Aorta (tissue), 5 donors: ENCODE measurements at regions not wholly inside any gene's neighbourhood (a gene's known extent, or its start where the extent isn't known, plus 50 kb on each side); places are given as distances from the start of the nearest gene placed in this dataset.

Experiments used
- ATAC-seq: fragments of 200-7000 bp; cut with Tn5 transposase; one replicate; pipeline ENCODE4 v1.9.1; 2022; ENCODE audit warnings: moderate library complexity; ENCODE audit not compliant: low FRiP score
- DNase-seq, 2 donors: peaks; one replicate each; pipeline ENCODE4 v3.0.0-alpha.2; 2020
- H3K27ac ChIP-seq, 2 donors: one replicate each; pipeline ENCODE4 v1.5.1; 2013; ENCODE audit warnings: low read length in 2 of 2, mild to moderate bottlenecking in 2 of 2, moderate library complexity in 2 of 2, control low read depth in 1 of 2, inconsistent platforms in 1 of 2, low read depth in 1 of 2
- H3K27me3 ChIP-seq, 2 donors: one replicate each; pipeline ENCODE4 v1.6.1; 2013; ENCODE audit warnings: control low read depth in 1 of 2, low read length in 1 of 2, mild to moderate bottlenecking in 1 of 2, moderate library complexity in 1 of 2; ENCODE audit not compliant: insufficient read depth in 2 of 2, control insufficient read depth in 1 of 2
- H3K36me3 ChIP-seq, 2 donors: one replicate each; pipeline ENCODE4 v1.6.1; 2013; ENCODE audit warnings: control low read depth in 1 of 2, low read length in 1 of 2, mild to moderate bottlenecking in 1 of 2; ENCODE audit not compliant: insufficient read depth in 2 of 2, control insufficient read depth in 1 of 2
- H3K4me1 ChIP-seq, 2 donors: one replicate each; pipeline ENCODE4 v1.6.1; 2013; ENCODE audit warnings: low read length in 2 of 2, control low read depth in 1 of 2, mild to moderate bottlenecking in 1 of 2, moderate library complexity in 1 of 2; ENCODE audit not compliant: insufficient read depth in 2 of 2, control insufficient read depth in 1 of 2
- H3K4me3 ChIP-seq, 2 donors: one replicate each; pipeline ENCODE4 v1.5.1; 2013; ENCODE audit warnings: low read length in 2 of 2, control low read depth in 1 of 2, mild to moderate bottlenecking in 1 of 2
- H3K9me3 ChIP-seq: one replicate; pipeline ENCODE4 v1.6.1; 2013; ENCODE audit warnings: mild to moderate bottlenecking, low read length; ENCODE audit not compliant: control insufficient read depth
- WGBS, 2 donors: extraction: QIAGEN DNeasy Blood & Tissue Kit; methylation state at CpG; one replicate each; pipeline ENCODE4 v1.1.7; 2013; 5-methylcytosine and 5-hydroxymethylcytosine counted together
- intact Hi-C, 2 donors: fragments of 100-400 bp; cut with DNase I; formaldehyde crosslinking; loops; one replicate each; pipeline versions ENCODE4 v1.14.2 to v1.15.0; 2022
- donor health status: healthy with polysubstance abuse.
- donor health status: Bipolar disorder and iron deficiency.
- donor health status: DM: no; HTN: no; CAD: no.
- donor health status: DM: no; HTN: no; CAD: no.
- donor health status: DM: yes; HTN: yes; CAD: no.

DNA sequence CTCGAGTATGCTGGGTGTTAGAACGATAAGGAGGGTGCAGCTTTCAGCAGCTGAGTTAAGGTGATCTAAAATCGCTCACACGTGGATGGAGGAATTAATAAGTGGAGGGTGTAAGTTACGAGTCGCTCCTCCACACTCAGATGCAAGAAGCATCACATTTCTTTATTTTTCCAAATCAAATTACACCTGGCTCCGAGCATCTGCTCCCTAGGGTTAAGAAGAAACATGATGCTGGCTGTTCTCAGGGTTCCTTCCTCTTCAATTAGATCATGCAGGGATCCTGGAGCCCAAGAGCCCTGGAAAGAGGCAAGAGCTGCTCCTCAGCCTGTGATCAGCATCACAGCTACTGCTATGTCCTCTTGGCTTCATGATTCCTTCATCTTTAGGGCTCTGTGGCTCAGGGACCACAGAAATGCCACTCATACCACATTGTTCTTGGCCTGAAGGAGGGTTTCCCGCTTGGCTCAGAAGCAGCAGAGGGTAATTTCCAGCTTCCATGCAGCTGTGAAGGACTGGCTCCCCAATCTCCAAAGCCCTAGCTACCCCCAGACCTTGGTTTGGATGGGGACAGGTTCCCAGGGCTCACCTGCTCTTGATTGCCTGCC lies 235.9 kb upstream of the ZNF32 start:
- no peak overlapping the region for H3K4me3 ChIP-seq
- H3K36me3 ChIP-seq: no peaks in the 10 kb centered on the region
- ATAC-seq (no peak), DNase-seq (no peak)
- 84 to 86% methylated on average over 8 of the region's 8 CpGs for whole genome bisulfite sequencing, 2 donors
- intact Hi-C loops: no loop called here
- H3K27ac ChIP-seq: no peak overlapping the region
- no peaks in the 10 kb centered on the region for H3K9me3 ChIP-seq
- H3K4me1 ChIP-seq: no peaks in the 10 kb centered on the region
- H3K27me3 ChIP-seq: no peaks in the 10 kb centered on the region

DNA sequence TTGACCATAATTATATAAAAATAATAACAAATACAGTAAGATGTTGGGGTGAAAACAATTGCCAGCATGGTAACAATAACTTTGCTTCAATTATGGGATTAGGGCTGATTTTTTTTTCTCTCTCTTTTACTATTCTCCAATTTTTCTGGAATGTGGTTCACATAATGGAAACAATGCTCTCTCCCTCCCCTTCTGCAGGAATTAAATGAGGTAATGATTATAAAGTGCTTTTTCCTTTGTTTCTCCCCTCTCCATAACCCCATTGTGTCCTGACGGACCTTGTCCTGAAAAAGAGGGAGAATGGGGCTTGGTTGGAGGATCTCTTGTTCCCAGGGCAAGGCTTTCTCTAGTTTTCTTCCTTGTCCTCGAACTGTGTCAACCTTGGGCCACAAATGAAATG lies 234.0 kb upstream of the ZNF32 start:
- Histone ChIP-seq H3K36me3 (no peaks in the 10 kb centered on the region), H3K27me3 (no peaks in the 10 kb centered on the region), H3K4me1 (no peaks in the 10 kb centered on the region), H3K9me3 (no peaks in the 10 kb centered on the region), H3K4me3 (no peak overlapping the region), H3K27ac (no peak overlapping the region)
- 63 to 79% methylated on average over 2 of the region's 2 CpGs for WGBS, 2 donors
- DNase-seq: no peak
- no peak for ATAC-seq
- intact Hi-C loops: loop anchor here in 1 of 2 donors (2.0 kb wide), 1 partner anchor 20 kb away; no protein-coding TSS in a partner anchor

DNA sequence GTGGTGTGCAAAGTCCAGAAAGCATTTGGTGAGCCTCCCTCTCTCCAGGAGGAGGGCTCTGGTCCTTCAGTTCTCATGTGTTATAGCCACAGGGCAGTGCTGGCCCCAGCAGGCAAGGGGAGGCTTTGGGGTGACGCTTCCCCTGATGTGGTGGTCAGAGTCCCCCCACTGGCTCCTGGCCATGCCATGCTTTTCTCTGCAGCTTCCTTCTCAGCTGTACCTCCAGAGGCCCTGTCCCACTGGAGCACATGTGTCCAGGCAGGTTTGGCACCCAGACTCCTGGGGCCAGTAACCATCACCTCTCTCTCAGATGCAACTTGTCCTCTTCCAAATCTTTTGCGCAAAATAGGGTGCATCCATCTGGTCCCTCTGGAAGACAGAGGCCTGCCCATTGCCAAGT lies 233.0 kb upstream of the ZNF32 start:
- intact Hi-C loops: loop anchor here in 1 of 2 donors (2.0 kb wide), 1 partner anchor 21 kb away; no protein-coding TSS in a partner anchor
- DNase-seq: no peak
- no peak for ATAC-seq
- Histone ChIP-seq H3K27me3 (no peaks in the 10 kb centered on the region), H3K36me3 (no peaks in the 10 kb centered on the region), H3K27ac (no peak overlapping the region), H3K9me3 (no peaks in the 10 kb centered on the region), H3K4me3 (no peak overlapping the region), H3K4me1 (no peaks in the 10 kb centered on the region)
- 97 to 100% methylated on average over 2 of the region's 2 CpGs for WGBS, 2 donors

DNA sequence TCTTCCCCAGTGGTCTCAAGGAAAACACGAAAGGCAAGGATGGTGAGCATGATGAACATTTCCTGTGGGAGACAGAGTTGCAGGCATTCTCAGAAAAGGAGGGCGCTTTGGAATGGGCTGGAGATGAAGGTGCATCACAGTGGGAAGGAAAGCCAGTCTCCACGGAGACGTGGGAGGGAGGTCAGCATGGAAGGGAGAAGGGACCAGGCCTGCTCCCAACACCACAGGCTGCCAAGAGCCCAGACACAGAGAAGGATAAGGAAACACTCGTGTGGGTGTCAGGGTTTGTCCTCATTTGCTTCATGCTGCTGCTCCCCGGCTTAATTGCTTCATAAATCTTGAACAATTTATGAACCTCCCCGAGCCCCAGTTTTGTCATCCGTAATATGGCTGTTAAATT lies 231.5 kb upstream of the ZNF32 start:
- Histone ChIP-seq H3K4me1 (no peaks in the 10 kb centered on the region), H3K27ac (no peak overlapping the region), H3K4me3 (no peak overlapping the region), H3K36me3 (no peaks in the 10 kb centered on the region), H3K9me3 (no peaks in the 10 kb centered on the region), H3K27me3 (no peaks in the 10 kb centered on the region)
- intact Hi-C loops: no loop called here
- DNase-seq (no peak), ATAC-seq (no peak)
- 57 to 67% methylated on average over 8 of the region's 8 CpGs for WGBS, 2 donors

DNA sequence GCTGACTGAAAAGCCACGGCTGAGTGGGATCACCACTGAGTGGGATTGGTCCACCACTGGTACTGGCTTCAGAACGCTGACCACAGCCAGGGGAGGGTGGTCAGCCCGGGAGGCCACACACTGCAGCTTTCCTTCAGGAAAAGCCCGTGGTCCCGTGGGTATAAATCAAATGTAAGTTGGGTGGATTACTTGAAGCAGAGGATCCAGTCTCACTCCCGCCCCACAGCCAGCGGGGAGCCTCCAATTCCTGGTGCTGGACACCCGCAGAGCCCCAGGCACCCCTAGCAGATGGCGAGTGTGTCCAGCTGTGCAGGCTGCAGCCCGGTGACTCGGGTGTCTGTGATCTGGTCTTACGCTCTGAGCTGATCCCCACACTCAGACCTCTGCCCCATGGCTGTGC lies 231.1 kb upstream of the ZNF32 start:
- H3K9me3 ChIP-seq: no peaks in the 10 kb centered on the region
- DNase-seq (no peak), ATAC-seq (peak; percentile 17)
- 88 to 89% methylated on average over 12 of the region's 12 CpGs for WGBS, 2 donors
- no peaks in the 10 kb centered on the region for H3K27me3 ChIP-seq
- intact Hi-C loops: no loop called here
- H3K4me3 ChIP-seq: no peak overlapping the region
- no peaks in the 10 kb centered on the region for H3K4me1 ChIP-seq
- no peaks in the 10 kb centered on the region for H3K36me3 ChIP-seq
- no peak overlapping the region for H3K27ac ChIP-seq

DNA sequence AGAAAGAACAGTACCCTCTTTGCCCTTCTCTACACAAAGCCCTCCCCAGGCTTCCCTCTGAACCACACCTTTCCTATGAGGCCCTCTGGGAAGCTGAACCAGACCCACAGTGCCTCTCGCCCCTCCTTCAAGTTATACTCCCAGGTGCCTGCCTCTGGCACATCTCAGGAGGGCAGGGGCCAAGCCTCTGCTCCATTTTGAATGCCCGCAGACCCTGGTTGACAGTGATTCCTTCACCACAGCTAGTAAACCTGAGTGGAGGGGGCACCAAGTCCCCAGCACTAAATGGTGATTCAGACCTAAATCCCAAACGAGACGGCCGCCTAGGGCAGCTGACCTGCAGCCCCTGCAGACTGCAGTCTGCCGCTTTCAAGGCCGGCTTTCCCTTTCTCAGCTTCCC lies 230.5 kb upstream of the ZNF32 start:
- ATAC-seq: no peak
- no peaks in the 10 kb centered on the region for H3K4me1 ChIP-seq
- no peaks in the 10 kb centered on the region for H3K36me3 ChIP-seq
- 97 to 98% methylated on average over 7 of the region's 7 CpGs for WGBS, 2 donors
- H3K27ac ChIP-seq: no peak overlapping the region
- no peak overlapping the region for H3K4me3 ChIP-seq
- intact Hi-C loops: no loop called here
- DNase-seq: no peak
- no peaks in the 10 kb centered on the region for H3K27me3 ChIP-seq
- no peaks in the 10 kb centered on the region for H3K9me3 ChIP-seq

DNA sequence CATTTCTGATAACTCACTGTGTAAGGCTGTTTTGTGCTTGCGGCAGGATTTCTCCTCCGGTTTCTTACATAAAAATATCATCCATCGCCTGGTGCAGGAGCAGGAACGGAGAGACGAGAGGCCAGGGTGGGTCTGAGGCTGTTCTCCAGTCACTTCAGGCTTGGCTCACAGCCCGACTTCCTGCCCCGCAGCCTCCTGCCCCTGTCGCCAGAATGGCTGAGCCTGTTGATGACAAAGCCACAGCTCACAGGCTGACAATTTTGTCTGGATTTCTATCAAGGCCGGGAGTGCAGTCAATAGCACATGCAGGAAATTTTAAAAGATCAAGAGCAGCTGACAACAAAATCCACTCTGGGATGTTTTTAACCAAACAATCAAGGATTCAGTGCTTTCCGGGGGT lies 229.7 kb upstream of the ZNF32 start:
- H3K4me1 ChIP-seq: no peaks in the 10 kb centered on the region
- ATAC-seq: peak; percentile 12
- intact Hi-C loops: no loop called here

DNA sequence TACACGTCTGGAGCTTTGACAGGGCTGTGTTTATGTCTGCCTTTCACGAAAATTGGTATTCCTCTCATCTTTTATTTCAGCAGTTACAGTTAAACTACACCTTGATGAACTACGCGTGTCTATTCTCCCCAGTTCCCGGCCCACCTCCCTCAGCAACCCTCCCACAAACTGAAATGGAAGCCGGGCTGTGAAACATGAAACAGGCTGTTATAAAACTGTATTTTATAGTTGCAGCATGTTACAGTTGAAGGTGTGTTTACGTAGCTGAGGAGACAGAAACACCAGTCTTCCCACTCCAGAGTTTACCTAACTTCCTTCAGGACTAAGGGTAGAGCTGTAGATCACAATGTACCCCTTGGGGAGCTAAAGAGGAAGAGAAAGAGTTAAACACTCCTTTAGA lies 228.3 kb upstream of the ZNF32 start:
- ATAC-seq (no peak), DNase-seq (no peak)
- H3K27ac ChIP-seq: no peak overlapping the region
- no peak overlapping the region for H3K4me3 ChIP-seq
- H3K4me1 ChIP-seq: no peaks in the 10 kb centered on the region
- intact Hi-C loops: no loop called here
- 95 to 98% methylated on average over 7 of the region's 7 CpGs for WGBS, 2 donors
- no peaks in the 10 kb centered on the region for H3K9me3 ChIP-seq
- no peaks in the 10 kb centered on the region for H3K36me3 ChIP-seq
- H3K27me3 ChIP-seq: no peaks in the 10 kb centered on the region

More for the DNA sequence above, 229.7 kb upstream of the ZNF32 start:
- H3K9me3 ChIP-seq: no peaks in the 10 kb centered on the region
- 26 to 29% methylated on average over 10 of the region's 10 CpGs for WGBS, 2 donors
- DNase-seq: peak; percentile 83 to 86
- no peak overlapping the region for H3K27ac ChIP-seq
- no peak overlapping the region for H3K4me3 ChIP-seq
- no peaks in the 10 kb centered on the region for H3K27me3 ChIP-seq
- H3K36me3 ChIP-seq: no peaks in the 10 kb centered on the region

DNA sequence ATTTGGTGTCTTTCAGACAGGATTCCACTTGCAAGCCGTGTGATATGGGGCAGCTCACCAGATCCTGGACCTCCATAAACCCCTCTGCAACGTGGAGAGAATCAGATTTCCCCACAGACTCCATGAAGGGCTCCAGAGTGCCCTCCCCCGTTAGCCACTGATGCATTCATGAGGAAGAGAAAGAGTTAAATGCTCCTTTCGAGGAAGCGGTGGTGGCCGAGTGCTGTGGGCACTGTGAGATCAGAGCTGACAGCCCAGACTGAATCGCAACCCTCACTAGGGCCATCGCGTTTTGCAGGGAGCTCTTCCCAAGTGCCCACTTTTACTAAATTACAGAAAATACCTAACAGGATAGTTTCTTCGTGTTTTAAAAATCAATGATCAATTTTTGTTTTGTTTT lies 226.3 kb upstream of the ZNF32 start:
- intact Hi-C loops: no loop called here
- Histone ChIP-seq H3K27ac (no peak overlapping the region), H3K9me3 (no peaks in the 10 kb centered on the region), H3K4me1 (no peaks in the 10 kb centered on the region), H3K27me3 (no peaks in the 10 kb centered on the region), H3K4me3 (no peak overlapping the region), H3K36me3 (no peaks in the 10 kb centered on the region)
- 87 to 88% methylated on average over 10 of the region's 10 CpGs for WGBS, 2 donors
- ATAC-seq (no peak), DNase-seq (no peak)
